DND-41 (cell line): ENCODE measurements at regions not wholly inside any gene's neighbourhood (a gene's known extent, or its start where the extent isn't known, plus 50 kb on each side); places are given as distances from the start of the nearest gene placed in this dataset.

Experiments used
- CTCF ChIP-seq: IDR thresholded peaks from 2 replicates; pipeline ENCODE4 v1.5.1; 2012; ENCODE audit warnings: borderline replicate concordance, low read length, moderate library complexity, mild to moderate bottlenecking; ENCODE audit not compliant: poor library complexity, severe bottlenecking; ENCODE audit errors: extremely low read depth
- EZH2 ChIP-seq: IDR thresholded peaks from 3 replicates; pipeline ENCODE4 v1.6.1; 2012; ENCODE audit warnings: borderline replicate concordance, low read depth, mild to moderate bottlenecking, moderate library complexity, low read length, inconsistent platforms; ENCODE audit not compliant: severe bottlenecking

DNA sequence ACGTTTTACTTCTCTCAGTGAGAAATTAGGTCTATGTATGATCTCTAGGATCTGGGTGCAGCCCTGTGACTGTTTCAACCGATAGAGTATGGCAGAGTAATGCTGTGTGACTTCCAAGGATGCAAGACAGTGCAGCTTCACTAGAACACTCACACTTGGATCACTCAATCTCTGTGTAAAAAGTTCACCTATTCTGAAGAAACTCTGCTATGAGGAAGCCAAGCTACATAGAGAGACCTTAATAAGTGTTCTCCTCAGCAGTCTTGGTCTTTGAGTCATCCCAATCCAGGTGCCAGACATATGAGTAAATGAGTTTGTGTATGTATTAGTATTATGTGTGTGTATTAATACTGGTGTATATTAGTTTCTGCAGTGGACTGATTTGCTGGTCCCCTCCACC, 335.0 kb downstream of the NR4A2 start:
- no peak for TF ChIP-seq EZH2
- TF ChIP-seq CTCF: no peak
